Peyer's patch (tissue), 4 donors: ENCODE measurements at regions not wholly inside any gene's neighbourhood (a gene's known extent, or its start where the extent isn't known, plus 50 kb on each side); places are given as distances from the start of the nearest gene placed in this dataset.

Source experiments
- DNase-seq, 3 donors: peaks; one replicate each; pipeline ENCODE4 v3.0.0-alpha.2; 2017 to 2019
- H3K27ac ChIP-seq, 4 donors: fragments of 200-600 bp; sonication (generic); one replicate each; pipeline ENCODE4 v1.5.1; 2016 to 2019
- H3K27me3 ChIP-seq, 2 donors: fragments of 200-600 bp; sonication (generic); one replicate each; pipeline ENCODE4 v1.5.1; 2019
- H3K36me3 ChIP-seq, 3 donors: fragments of 200-600 bp; sonication (generic); one replicate each; pipeline ENCODE4 v1.5.1; 2016 to 2019
- H3K4me1 ChIP-seq, 4 donors: fragments of 200-600 bp; sonication (generic); one replicate each; pipeline ENCODE4 v1.5.1; 2016 to 2019
- H3K4me3 ChIP-seq, 4 donors: fragments of 200-600 bp; sonication (generic); 1 replicate in 3 of 4; 2 replicates in 1 of 4; pipeline ENCODE4 v1.5.1; 2016 to 2019; ENCODE audit warnings: mild to moderate bottlenecking in 1 of 4
- H3K9me3 ChIP-seq, 4 donors: fragments of 200-600 bp; sonication (generic); one replicate each; pipeline ENCODE4 v1.5.1; 2016 to 2019; ENCODE audit warnings: mild to moderate bottlenecking in 1 of 4
- CTCF ChIP-seq, 6 experiments: fragments of 450-650 bp in 4 of 6; fragments of 200-600 bp in 2 of 6; sonication (generic) in 1 of 6; IDR thresholded peaks; one replicate each; pipeline ENCODE4 v1.5.1; 2017 to 2019; ENCODE audit warnings: antibody characterized with exemption in 6 of 6, mild to moderate bottlenecking in 3 of 6, moderate library complexity in 1 of 6
- POLR2A ChIP-seq, 2 donors: fragments of 450-650 bp; IDR thresholded peaks; one replicate each; pipeline ENCODE4 v1.5.1; 2017; ENCODE audit warnings: antibody characterized with exemption in 2 of 2, mild to moderate bottlenecking in 2 of 2, moderate library complexity in 2 of 2

- TF ChIP-seq CTCF (IDR thresholded peaks at IDR 0.05) (no peak), POLR2A (IDR thresholded peaks at IDR 0.05) (no peak)
- no peaks in the 10 kb centered on the region for H3K27me3 ChIP-seq
- no peak for DNase-seq
- no peaks in the 10 kb centered on the region for H3K36me3 ChIP-seq
- H3K9me3 ChIP-seq: no peaks in the 10 kb centered on the region
- no peak overlapping the region for H3K27ac ChIP-seq
- no peak overlapping the region for H3K4me3 ChIP-seq
- no peaks in the 10 kb centered on the region for H3K4me1 ChIP-seq
Observed at GRCh38 chr3:35849496-35849895, 210.2 kb downstream of the ARPP21 start.

GRCh38 chr3:35849963-35850362 is 210.6 kb downstream of the ARPP21 start:
- no peaks in the 10 kb centered on the region for H3K27me3 ChIP-seq
- DNase-seq: no peak
- TF ChIP-seq CTCF (IDR thresholded peaks at IDR 0.05): no peak
- no peak for TF ChIP-seq POLR2A (IDR thresholded peaks at IDR 0.05)
- H3K27ac ChIP-seq: no peak overlapping the region
- no peaks in the 10 kb centered on the region for H3K9me3 ChIP-seq
- no peaks in the 10 kb centered on the region for H3K36me3 ChIP-seq
- H3K4me3 ChIP-seq: no peak overlapping the region
- H3K4me1 ChIP-seq: no peaks in the 10 kb centered on the region

- DNase-seq: no peak
- no peak overlapping the region for H3K27ac ChIP-seq
- no peak for TF ChIP-seq POLR2A (IDR thresholded peaks at IDR 0.05)
- no peak for TF ChIP-seq CTCF (IDR thresholded peaks at IDR 0.05)
- H3K27me3 ChIP-seq: no peaks in the 10 kb centered on the region
- no peak overlapping the region for H3K4me3 ChIP-seq
- no peaks in the 10 kb centered on the region for H3K9me3 ChIP-seq
- no peaks in the 10 kb centered on the region for H3K4me1 ChIP-seq
- no peaks in the 10 kb centered on the region for H3K36me3 ChIP-seq
Observed at GRCh38 chr3:35857004-35857403, 217.7 kb downstream of the ARPP21 start.

GRCh38 chr3:35862057-35862456 is 222.7 kb downstream of the ARPP21 start:
- no peak for DNase-seq
- TF ChIP-seq POLR2A (IDR thresholded peaks at IDR 0.05): no peak
- TF ChIP-seq CTCF (IDR thresholded peaks at IDR 0.05): no peak
- Histone ChIP-seq H3K9me3 (no peaks in the 10 kb centered on the region), H3K4me1 (no peaks in the 10 kb centered on the region), H3K27me3 (no peaks in the 10 kb centered on the region), H3K36me3 (no peaks in the 10 kb centered on the region), H3K27ac (no peak overlapping the region), H3K4me3 (no peak overlapping the region)

- H3K36me3 ChIP-seq: no peaks in the 10 kb centered on the region
- DNase-seq: no peak
- H3K4me3 ChIP-seq: no peak overlapping the region
Observed at GRCh38 chr3:35864871-35865270, 225.5 kb downstream of the ARPP21 start.

More at GRCh38 chr3:35864871-35865270, 225.5 kb downstream of the ARPP21 start:
- no peaks in the 10 kb centered on the region for H3K9me3 ChIP-seq
- H3K27me3 ChIP-seq: no peaks in the 10 kb centered on the region
- H3K27ac ChIP-seq: no peak overlapping the region
- TF ChIP-seq CTCF (IDR thresholded peaks at IDR 0.05): no peak
- TF ChIP-seq POLR2A (IDR thresholded peaks at IDR 0.05): no peak
- H3K4me1 ChIP-seq: no peaks in the 10 kb centered on the region
